ENCODE measurements at regions not wholly inside any gene's neighbourhood (a gene's known extent, or its start where the extent isn't known, plus 50 kb on each side); places are given as distances from the start of the nearest gene placed in this dataset.

GRCh38 chr2:173552531-173552930 lies 197.9 kb downstream of the CDCA7 start (continued):
- TF ChIP-seq AHDC1 (CRISPR knock-in tag; IDR thresholded peaks at IDR 0.05; ENCODE audit: borderline replicate concordance) = no peak

- H3K27ac ChIP-seq (ENCODE audit: extremely low read length, insufficient read depth, low read length) = no peak overlapping the region
- H3K4me1 ChIP-seq (ENCODE audit: insufficient read depth, low read length) = no peaks in the 10 kb centered on the region
- WGBS (ENCODE audit: low lambda C conversion rate) = 13% methylated on average over 6 of the region's 6 CpGs
- BruUV-seq (replicated peaks) = no TSS peak
- in situ Hi-C loops (cut with HindIII; ENCODE audit: extremely low pct_ligation_motif_present, low pct_unique_long_range_greater_than_20kb) (no loop called here), intact Hi-C loops (cut with micrococcal nuclease; ENCODE audit: unreplicated experiment) (no loop called here)
- ChIA-PET POLR2A (no interaction called here), CTCF (ENCODE audit: low intra/inter-chr PET ratio, low total read pairs) (no interaction called here)
- no peak overlapping the region for H3K4me2 ChIP-seq (ENCODE audit: low read depth, low read length)
- H3K36me3 ChIP-seq (replicated peaks in 1 of 2; ENCODE audit: control insufficient read depth in 1 of 2, insufficient read depth in 2 of 2, low read length in 2 of 2) = no peaks in the 10 kb centered on the region
- no peaks in the 10 kb centered on the region for H4K20me1 ChIP-seq (ENCODE audit: insufficient read depth, low read length)
- H3K4me3 ChIP-seq (replicated peaks in 1 of 3; ENCODE audit: insufficient read depth in 1 of 3, low read depth in 2 of 3, low read length in 3 of 3) = no peak overlapping the region
- H3K9me3 ChIP-seq (ENCODE audit: low read length) = no peaks in the 10 kb centered on the region
- no peaks in the 10 kb centered on the region for H3K79me2 ChIP-seq (ENCODE audit: insufficient read depth, low read length)
- no peak for ATAC-seq
- TF ChIP-seq MEIS1 (CRISPR knock-in tag; IDR thresholded peaks at IDR 0.05; ENCODE audit: borderline replicate concordance) = no peak
- TF ChIP-seq CBFB (CRISPR knock-in tag; IDR thresholded peaks at IDR 0.05) = no peak
- no peak for TF ChIP-seq ZNF18 (CRISPR knock-in tag; IDR thresholded peaks at IDR 0.05; ENCODE audit: insufficient replicate concordance)
- TF ChIP-seq RORA (CRISPR knock-in tag; IDR thresholded peaks at IDR 0.05) = no peak
- no peak for TF ChIP-seq GFI1 (CRISPR knock-in tag; IDR thresholded peaks at IDR 0.05; ENCODE audit: borderline replicate concordance)
- TF ChIP-seq ZBTB34 (CRISPR knock-in tag; IDR thresholded peaks at IDR 0.05) = no peak
- FAIRE-seq = no peak
- no peak overlapping the region for H3K9ac ChIP-seq (ENCODE audit: insufficient read depth, low read depth, low read length)
- DNase-seq (ENCODE audit: low spot score) = no peak
- no peak overlapping the region for H2AFZ ChIP-seq (ENCODE audit: low read length)
- peaks cover 0 to 20% of the 10 kb centered on the region in 2 experiments; a peak in 1 of 5 replicates for H3K27me3 ChIP-seq (ENCODE audit: control insufficient read depth in 1 of 2, insufficient read depth in 2 of 2, low read length in 2 of 2)
These were observed 198.9 kb downstream of the CDCA7 start for GRCh38 chr2:173553593-173553992.

Measured in HepG2 (cell line).